ENCODE measurements at regions not wholly inside any gene's neighbourhood (a gene's known extent, or its start where the extent isn't known, plus 50 kb on each side); places are given as distances from the start of the nearest gene placed in this dataset.

DNA sequence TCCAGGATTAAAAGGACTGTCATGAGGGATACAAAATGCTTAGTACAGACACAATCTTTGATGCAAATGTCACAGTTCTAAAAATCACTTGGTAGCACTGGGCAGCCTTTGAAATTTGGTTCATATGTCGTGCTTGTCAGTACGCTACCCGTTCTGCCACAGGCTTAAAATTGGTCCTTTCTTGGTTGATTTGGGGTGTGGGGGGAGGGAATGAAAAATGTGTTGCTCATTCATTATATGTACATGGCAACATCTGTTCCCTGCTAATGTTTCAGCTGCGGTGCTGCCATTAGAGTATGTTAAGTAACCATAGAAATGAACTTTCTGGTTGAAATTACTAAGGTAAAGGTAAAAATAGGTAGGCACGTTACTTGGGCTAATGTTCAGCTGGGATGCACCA is 155.4 kb upstream of the ARHGAP5 start:
- H3K27ac ChIP-seq (ENCODE audit: low read depth, low read length), result no peak overlapping the region
- H2AFZ ChIP-seq (ENCODE audit: low read length), result no peak overlapping the region
- H2AK5ac ChIP-seq (ENCODE audit: low read depth, low read length), result no peak overlapping the region
- H3K4me3 ChIP-seq (ENCODE audit: extremely low read depth in 1 of 4, insufficient read depth in 2 of 4, low read depth in 3 of 4, low read length in 4 of 4), result no peak overlapping the region
- FAIRE-seq (no peak), DNase-seq (ENCODE audit: low read depth in 1 of 2, low spot score in 2 of 2) (no peak)
- 92% methylated on average over 5 of the region's 5 CpGs; no CpG with 5 or more reads in 1 of the 2 experiments for WGBS, 2 experiments (ENCODE audit: extremely low coverage in 1 of 2, insufficient coverage in 1 of 2, insufficient read length in 1 of 2, insufficient replicate concordance in 2 of 2, low coverage in 1 of 2, low lambda C conversion rate in 2 of 2, missing lambda C conversion rate in 1 of 2)
- H3K79me1 ChIP-seq (ENCODE audit: low read depth, low read length), result no peaks in the 10 kb centered on the region; the same call in 1 of the 2 replicates
- no peak overlapping the region for H4K8ac ChIP-seq (ENCODE audit: extremely low read depth, insufficient read depth, low read length)
- TF ChIP-seq SIX5 (IDR thresholded peaks at IDR 0.05; ENCODE audit: low read depth, low read length), result no peak
- no peak overlapping the region for H2BK15ac ChIP-seq (ENCODE audit: low read length)
- no peaks in the 10 kb centered on the region for H3K9me3 ChIP-seq (ENCODE audit: insufficient read depth in 2 of 2, low read depth in 1 of 2, low read length in 1 of 2)
- no peak overlapping the region for H3K4me2 ChIP-seq (ENCODE audit: insufficient read depth in 1 of 2, low read depth in 2 of 2, low read length in 2 of 2)
- no peak overlapping the region for H3K56ac ChIP-seq (replicated peaks; ENCODE audit: insufficient read length, low read depth, low read length)
- H2BK5ac ChIP-seq (ENCODE audit: low read depth, low read length), result no peak overlapping the region
- H4K20me1 ChIP-seq (replicated peaks in 1 of 2; ENCODE audit: control insufficient read depth in 1 of 2, insufficient read depth in 2 of 2, low read length in 2 of 2), result no peaks in the 10 kb centered on the region
- H3K23ac ChIP-seq (ENCODE audit: insufficient read length), result no peak overlapping the region
- H3K4me1 ChIP-seq (replicated peaks in 1 of 4; ENCODE audit: control insufficient read depth in 3 of 4, insufficient read depth in 4 of 4, low read length in 3 of 4), result no peaks in the 10 kb centered on the region
- H2BK120ac ChIP-seq (replicated peaks; ENCODE audit: low read depth, low read length), result no peak overlapping the region
- POLR2A ChIA-PET (ENCODE audit: partially characterized antibody), result no interaction called here
- CTCF ChIA-PET (ENCODE audit: partially characterized antibody), result interaction anchor here (1.0 to 6.6 kb wide), 2 partner anchors 8 to 20 kb away, joined by 3 to 32 read pairs; no protein-coding TSS in a partner anchor
- no peak overlapping the region for H3K18ac ChIP-seq (ENCODE audit: extremely low read depth, low read length)
- H3K23me2 ChIP-seq (ENCODE audit: low read depth, low read length), result no peaks in the 10 kb centered on the region
- H3K79me2 ChIP-seq (ENCODE audit: control insufficient read depth in 1 of 2, insufficient read depth in 2 of 2, low read length in 2 of 2), result no peaks in the 10 kb centered on the region
- H3K4ac ChIP-seq (replicated peaks; ENCODE audit: insufficient read length, low read depth, low read length), result no peak overlapping the region
- no peak overlapping the region for H4K5ac ChIP-seq (ENCODE audit: insufficient read length, low read depth, low read length)
- H3K27me3 ChIP-seq (replicated peaks in 1 of 4; ENCODE audit: control insufficient read depth in 3 of 4, extremely low read depth in 1 of 4, insufficient read depth in 3 of 4, low read length in 3 of 4), result no peaks in the 10 kb centered on the region
- no peak overlapping the region for H2BK20ac ChIP-seq (ENCODE audit: low read length)
- no peak overlapping the region for H3K9ac ChIP-seq (replicated peaks in 1 of 4; ENCODE audit: extremely low read depth in 1 of 4, low read depth in 3 of 4, low read length in 3 of 4)
- H3K36me3 ChIP-seq (ENCODE audit: control insufficient read depth in 2 of 4, insufficient read depth in 4 of 4, low read length in 3 of 4), result no peaks in the 10 kb centered on the region
- H4K91ac ChIP-seq (replicated peaks; ENCODE audit: insufficient read length, low read length), result no peak overlapping the region
- H3K14ac ChIP-seq (ENCODE audit: insufficient read length), result no peak overlapping the region
- H2BK12ac ChIP-seq (ENCODE audit: low read depth, low read length), result no peak overlapping the region

Measured in H1 (cell line).